CD4-positive, alpha-beta T cell treated with Interleukin-15 for 1 hour (primary cell): ENCODE measurements at regions not wholly inside any gene's neighbourhood (a gene's known extent, or its start where the extent isn't known, plus 50 kb on each side); places are given as distances from the start of the nearest gene placed in this dataset.
A peak's percentile ranks its signal among the peaks of the same experiment; 100 is the strongest.
"Not testable (repeated sequence)": the region's sequence is repeated elsewhere in the genome, so short reads cannot be mapped to it uniquely, and the experiment has no call there.

Experiments
- DNase-seq: peaks from one replicate; pipeline ENCODE4 v3.0.0-alpha.2; 2020

- DNase-seq, result peak; percentile 57
Measured at GRCh38 chr7:16933296-16934279, 51.8 kb upstream of the AGR3 start.

GRCh38 chr7:16934722-16935340 is 53.0 kb upstream of the AGR3 start:
- no peak for DNase-seq

GRCh38 chr7:16935341-16935735 is 53.6 kb upstream of the AGR3 start:
- no peak for DNase-seq

DNA sequence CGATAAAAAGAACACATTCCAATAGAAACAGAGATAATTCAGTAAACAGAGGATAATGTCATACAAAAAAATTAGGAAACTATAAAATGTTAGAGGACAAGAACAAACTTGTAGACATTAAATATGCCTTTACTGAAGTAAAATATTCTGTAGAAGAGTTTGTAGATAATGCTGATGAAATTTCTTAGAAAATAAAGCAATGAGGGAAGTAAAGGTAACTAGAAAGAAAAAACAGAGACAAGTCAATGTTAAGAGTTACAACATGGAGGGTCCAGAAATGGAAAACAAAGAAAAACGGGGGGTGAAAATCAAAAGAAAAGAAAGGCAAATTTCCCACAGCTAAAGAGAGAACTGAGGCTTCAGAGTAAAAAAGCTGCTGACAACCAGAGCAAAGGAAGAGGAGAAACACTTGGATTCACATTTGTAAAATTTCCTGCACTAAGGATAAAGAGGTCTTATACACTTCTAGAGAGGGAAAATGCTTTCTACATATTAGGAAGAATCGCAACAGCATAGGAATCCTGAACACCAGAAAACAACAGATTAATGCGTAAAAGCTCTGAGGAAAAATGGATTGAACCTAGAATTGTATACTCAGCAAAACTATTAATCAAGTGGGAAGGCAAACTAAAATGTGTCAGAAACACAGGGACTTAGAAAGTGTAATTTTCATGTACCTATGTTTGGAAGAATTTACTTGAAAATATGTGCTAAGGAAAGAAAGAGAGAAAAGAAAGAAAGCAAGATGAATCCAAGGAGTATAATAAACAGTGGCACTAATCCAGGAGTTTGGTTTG is 55.0 kb upstream of the AGR3 start:
- DNase-seq, result no peak

DNA sequence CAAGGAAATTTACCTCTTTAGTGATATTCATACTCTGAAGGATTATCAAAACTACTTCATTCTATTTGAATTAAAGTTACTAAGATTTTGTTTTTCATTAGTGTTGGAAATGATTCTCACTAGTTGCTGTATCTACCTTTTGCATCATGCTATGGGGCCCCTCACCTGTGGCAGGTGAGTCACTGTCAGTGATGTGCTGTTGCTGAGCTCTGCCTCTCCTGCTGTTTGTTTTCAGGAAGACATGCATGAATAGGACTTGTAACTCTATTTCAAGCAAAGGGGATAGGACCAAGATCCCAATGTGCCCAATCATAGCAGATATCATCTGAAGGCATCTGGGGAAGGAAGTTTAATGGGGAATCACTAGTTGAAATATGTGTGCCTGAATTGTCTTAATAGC is 57.4 kb upstream of the AGR3 start:
- DNase-seq, result no peak

- DNase-seq, result no peak
Measured at GRCh38 chr7:16940776-16941175, 59.0 kb upstream of the AGR3 start.

DNA sequence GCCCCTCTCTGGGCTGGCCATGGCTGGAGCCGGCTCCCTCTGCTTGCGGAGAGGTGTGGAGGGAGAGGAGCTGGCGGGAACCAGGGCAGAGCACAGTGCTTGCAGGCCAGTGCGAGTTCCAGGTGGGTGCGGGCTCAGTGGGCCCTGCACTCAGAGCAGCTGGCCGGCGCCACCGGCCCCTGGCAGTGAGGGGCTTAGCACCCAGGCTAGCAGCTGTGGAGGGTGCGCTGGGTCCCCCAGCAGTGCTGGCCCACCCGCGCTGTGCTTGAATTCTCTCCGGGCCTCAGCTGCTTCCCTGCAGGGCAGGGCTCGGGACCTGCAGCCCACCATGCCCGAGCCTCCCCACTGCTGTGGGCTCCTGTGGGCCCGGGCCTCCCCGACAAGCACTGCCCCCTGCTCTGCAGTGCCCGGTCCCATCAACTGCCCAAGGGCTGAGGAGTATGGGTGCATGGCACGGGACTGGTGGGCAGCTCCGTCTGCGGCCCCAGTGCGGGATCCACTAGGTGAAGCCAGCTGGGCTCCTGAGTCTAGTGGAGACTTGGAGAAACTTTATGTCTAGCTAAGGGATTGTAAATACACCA is 61.2 kb upstream of the AGR3 start:
- no peak for DNase-seq

GRCh38 chr7:16944936-16945335 is 63.2 kb upstream of the AGR3 start:
- no peak for DNase-seq

DNA sequence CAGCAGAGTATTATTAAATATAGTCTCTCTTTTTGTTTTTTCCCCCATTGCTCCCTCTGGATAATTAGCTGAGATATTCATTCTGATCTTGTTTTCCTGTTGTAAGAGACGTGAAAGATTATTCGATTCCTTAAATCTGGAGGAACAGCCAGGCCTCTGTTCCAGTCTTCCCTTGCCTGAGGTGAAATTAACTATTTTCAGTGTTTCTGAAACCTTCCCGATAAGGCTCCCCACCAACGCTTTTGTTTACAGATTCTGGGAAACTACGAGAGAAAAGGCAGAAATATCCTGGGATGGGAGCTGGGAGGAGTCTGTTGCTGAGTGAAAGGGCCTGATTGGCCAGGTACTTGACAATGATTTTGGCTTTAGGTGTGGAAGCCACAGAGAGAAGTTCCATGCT is 63.6 kb upstream of the AGR3 start:
- DNase-seq, result no peak

GRCh38 chr7:16948110-16948509 is 66.3 kb upstream of the AGR3 start:
- DNase-seq, result not testable (repeated sequence)

- no peak for DNase-seq
Measured at GRCh38 chr7:16951483-16952080, 69.8 kb upstream of the AGR3 start.

- no peak for DNase-seq
Measured at GRCh38 chr7:16954321-16954720, 72.5 kb upstream of the AGR3 start.

GRCh38 chr7:16958724-16959123 is 76.9 kb upstream of the AGR3 start:
- no peak for DNase-seq

- DNase-seq, result no peak
Measured at GRCh38 chr7:16960337-16960965, 78.7 kb upstream of the AGR3 start.

DNA sequence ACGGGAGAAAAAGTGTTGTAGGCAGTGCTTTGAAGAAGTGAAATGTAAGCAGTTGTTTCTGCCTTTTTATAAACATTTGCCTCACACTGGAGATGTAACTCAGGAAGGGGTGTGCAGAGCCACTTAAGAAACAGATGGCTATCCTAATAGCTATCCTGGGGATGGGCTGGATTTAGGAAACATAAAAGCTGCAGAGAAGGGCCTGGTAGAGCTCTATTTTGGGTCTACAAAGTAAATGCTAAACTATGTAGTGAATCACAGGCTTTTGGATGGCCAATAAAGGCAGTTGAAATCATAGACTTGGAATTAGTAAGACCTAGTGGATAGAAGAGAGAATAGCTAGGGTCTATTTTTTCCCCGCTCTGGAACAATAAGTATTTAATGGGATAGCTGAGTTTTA is 79.9 kb upstream of the AGR3 start:
- DNase-seq, result no peak

DNA sequence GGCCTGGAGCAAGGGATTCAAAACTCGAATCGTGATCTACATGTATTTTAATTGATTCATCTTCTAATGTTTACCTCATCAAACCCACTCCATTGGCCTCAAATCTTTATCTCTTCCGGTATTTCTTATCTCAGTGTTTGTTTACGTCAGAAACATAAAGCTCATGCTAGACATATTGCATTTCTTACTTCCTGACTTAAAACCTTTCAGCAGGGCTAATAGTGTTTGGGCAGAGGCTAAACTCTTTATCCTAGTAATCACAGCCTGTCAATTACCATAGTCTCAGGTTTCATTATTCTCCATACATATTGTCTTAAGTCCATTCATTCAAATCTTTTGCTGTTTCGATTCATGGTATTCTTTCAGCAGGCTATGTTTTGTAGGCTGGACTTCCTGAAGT is 81.3 kb upstream of the AGR3 start:
- no peak for DNase-seq

DNA sequence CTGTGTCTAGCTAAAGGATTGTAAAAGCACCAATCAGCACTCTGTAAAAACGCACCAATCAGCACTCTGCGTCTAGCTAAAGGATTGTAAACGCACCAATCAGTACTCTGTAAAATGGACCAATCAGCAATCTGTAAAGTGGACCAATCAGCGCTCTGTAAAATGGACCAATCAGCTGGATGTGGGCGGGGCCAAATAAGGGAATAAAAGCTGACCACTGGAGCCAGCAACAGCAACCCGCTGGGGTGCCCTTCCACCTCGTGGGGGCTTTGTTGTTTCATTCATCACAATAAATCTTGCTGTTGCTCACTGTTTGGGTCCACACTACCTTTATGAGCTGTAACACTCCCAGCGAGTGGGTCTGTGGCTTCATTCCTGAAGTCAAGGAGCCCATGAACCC is 83.9 kb upstream of the AGR3 start:
- not testable (repeated sequence) for DNase-seq

- no peak for DNase-seq
Measured at GRCh38 chr7:16967300-16967811, 85.6 kb upstream of the AGR3 start.

GRCh38 chr7:16970732-16971482 is 89.1 kb upstream of the AGR3 start:
- DNase-seq, result no peak

GRCh38 chr7:16975712-16976111 is 93.9 kb upstream of the AGR3 start:
- no peak for DNase-seq
